Adrenal gland (tissue), 9 donors: ENCODE measurements at regions not wholly inside any gene's neighbourhood (a gene's known extent, or its start where the extent isn't known, plus 50 kb on each side); places are given as distances from the start of the nearest gene placed in this dataset.

Experiments used
- DNase-seq, 7 donors: peaks; one replicate each; pipeline ENCODE4 v3.0.0-alpha.2; 2019 to 2020
- H3K27ac ChIP-seq, 5 donors: fragments of 200-600 bp; sonication (generic) in 4 of 5; 1 replicate in 3 of 5; 2 replicates in 2 of 5; pipeline versions ENCODE4 v1.5.1 to v1.8.0; 2016 to 2020; ENCODE audit warnings: mild to moderate bottlenecking in 1 of 5
- H3K27me3 ChIP-seq: fragments of 200-600 bp; 2 replicates; pipeline ENCODE4 v1.8.0; 2021
- H3K36me3 ChIP-seq, 2 donors: fragments of 200-600 bp; replicated peaks in 1 of 2; 1 replicate in 1 of 2; 2 replicates in 1 of 2; pipeline versions ENCODE4 v1.5.1 to v1.8.0; 2018 to 2022
- H3K4me1 ChIP-seq, 2 donors: fragments of 200-600 bp; replicated peaks in 1 of 2; 1 replicate in 1 of 2; 2 replicates in 1 of 2; pipeline versions ENCODE4 v1.5.1 to v1.8.0; 2018 to 2021
- H3K4me3 ChIP-seq, 4 donors: fragments of 200-600 bp; sonication (generic) in 3 of 4; one replicate each; pipeline ENCODE4 v1.5.1; 2016 to 2018
- H3K9me3 ChIP-seq, 3 donors: fragments of 200-600 bp; sonication (generic) in 1 of 3; replicated peaks in 1 of 3; 1 replicate in 2 of 3; 2 replicates in 1 of 3; pipeline versions ENCODE4 v1.5.1 to v1.8.0; 2016 to 2021
- POLR2A ChIP-seq, 2 donors: fragments of 450-650 bp; IDR thresholded peaks; one replicate each; pipeline ENCODE4 v1.6.1; 2017; ENCODE audit warnings: antibody characterized with exemption in 2 of 2, mild to moderate bottlenecking in 2 of 2, moderate library complexity in 1 of 2
- WGBS, 4 donors: extraction: QIAGEN DNeasy Blood & Tissue Kit in 2 of 4; methylation state at CpG; one replicate each; pipeline versions ENCODE4 v1.1.5 to v1.1.7; 2013 to 2017; 5-methylcytosine and 5-hydroxymethylcytosine counted together
- intact Hi-C, 2 donors: fragments of 100-400 bp; cut with DNase I; formaldehyde crosslinking; loops; one replicate each; pipeline versions ENCODE4 v1.14.1 to v1.15.0; 2022 to 2023
- TF ChIP-seq, protein P1 (sequence below), 6 experiments: fragments of 450-650 bp in 4 of 6; fragments of 200-600 bp in 2 of 6; sonication (generic) in 1 of 6; IDR thresholded peaks; 1 replicate in 5 of 6; 2 replicates in 1 of 6; pipeline versions ENCODE4 v1.5.1 to v1.8.0; 2016 to 2021; ENCODE audit warnings: antibody characterized with exemption in 6 of 6, mild to moderate bottlenecking in 2 of 6, moderate library complexity in 1 of 6
- donor health status: healthy with polysubstance abuse.
- donor health status: Bipolar disorder and iron deficiency.
- donor health status: DM: yes; HTN: yes; CAD: no.
- donor health status: DM: no; HTN: no; CAD: no.
- donor health status: DM: no; HTN: no; CAD: no.

DNA sequence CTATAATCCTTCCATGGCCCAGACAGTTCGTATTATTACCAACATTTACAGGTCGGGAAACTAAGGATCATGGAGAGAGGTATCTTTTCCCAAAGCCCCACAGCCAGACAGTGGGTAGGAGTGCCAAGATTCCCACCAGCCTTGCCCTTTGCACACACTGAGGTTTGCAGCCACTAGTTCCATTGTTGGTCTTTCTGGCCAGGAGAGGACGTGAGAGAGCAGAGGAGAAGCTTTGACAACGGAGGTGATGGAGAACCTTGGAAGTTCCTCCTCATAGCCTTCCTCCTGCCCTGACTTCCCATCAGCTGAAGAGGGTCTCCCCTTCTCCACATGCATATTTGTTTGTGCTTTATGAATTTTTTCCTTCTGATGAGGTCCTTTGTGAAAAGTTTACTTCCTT, 50.5 kb upstream of the PLCL2 start:
- Histone ChIP-seq H3K9me3 (no peaks in the 10 kb centered on the region), H3K27me3 (no peaks in the 10 kb centered on the region), H3K4me3 (no peak overlapping the region), H3K4me1 (peaks cover 13 to 16% of the 10 kb centered on the region in 2 donors), H3K36me3 (no peaks in the 10 kb centered on the region), H3K27ac (no peak overlapping the region)
- no peak for TF ChIP-seq POLR2A (IDR thresholded peaks at IDR 0.05)
- TF ChIP-seq, protein P1, sequence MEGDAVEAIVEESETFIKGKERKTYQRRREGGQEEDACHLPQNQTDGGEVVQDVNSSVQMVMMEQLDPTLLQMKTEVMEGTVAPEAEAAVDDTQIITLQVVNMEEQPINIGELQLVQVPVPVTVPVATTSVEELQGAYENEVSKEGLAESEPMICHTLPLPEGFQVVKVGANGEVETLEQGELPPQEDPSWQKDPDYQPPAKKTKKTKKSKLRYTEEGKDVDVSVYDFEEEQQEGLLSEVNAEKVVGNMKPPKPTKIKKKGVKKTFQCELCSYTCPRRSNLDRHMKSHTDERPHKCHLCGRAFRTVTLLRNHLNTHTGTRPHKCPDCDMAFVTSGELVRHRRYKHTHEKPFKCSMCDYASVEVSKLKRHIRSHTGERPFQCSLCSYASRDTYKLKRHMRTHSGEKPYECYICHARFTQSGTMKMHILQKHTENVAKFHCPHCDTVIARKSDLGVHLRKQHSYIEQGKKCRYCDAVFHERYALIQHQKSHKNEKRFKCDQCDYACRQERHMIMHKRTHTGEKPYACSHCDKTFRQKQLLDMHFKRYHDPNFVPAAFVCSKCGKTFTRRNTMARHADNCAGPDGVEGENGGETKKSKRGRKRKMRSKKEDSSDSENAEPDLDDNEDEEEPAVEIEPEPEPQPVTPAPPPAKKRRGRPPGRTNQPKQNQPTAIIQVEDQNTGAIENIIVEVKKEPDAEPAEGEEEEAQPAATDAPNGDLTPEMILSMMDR (IDR thresholded peaks at IDR 0.05), result no peak
- 86 to 92% (median 90%) methylated on average over 4 of the region's 4 CpGs for WGBS, 4 donors
- intact Hi-C loops, result no loop called here
- DNase-seq, result no peak

DNA sequence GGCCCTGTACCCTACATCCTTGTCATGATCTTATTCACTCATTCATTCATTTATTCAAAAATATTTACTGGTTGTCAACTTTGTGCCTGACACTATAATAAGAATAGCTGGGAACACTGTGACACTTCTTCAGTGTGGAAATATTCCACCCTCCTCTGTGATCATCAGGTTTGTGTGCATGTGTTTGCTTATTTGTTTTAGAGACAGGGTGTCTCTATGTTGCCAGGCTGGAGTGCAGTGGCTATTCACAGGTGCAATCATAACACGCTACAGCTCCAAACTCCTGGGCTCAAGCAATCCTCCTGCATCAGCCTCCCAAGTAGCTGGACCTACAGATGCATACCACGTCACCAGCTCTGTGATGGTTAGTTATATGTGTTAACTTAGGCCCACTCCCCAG, 50.0 kb upstream of the PLCL2 start:
- Histone ChIP-seq H3K27me3 (no peaks in the 10 kb centered on the region), H3K9me3 (no peaks in the 10 kb centered on the region), H3K36me3 (no peaks in the 10 kb centered on the region), H3K4me3 (no peak overlapping the region), H3K27ac (no peak overlapping the region), H3K4me1 (peaks cover 13 to 16% of the 10 kb centered on the region in 2 donors)
- DNase-seq, result no peak
- TF ChIP-seq, protein P1 (IDR thresholded peaks at IDR 0.05), result no peak
- no peak for TF ChIP-seq POLR2A (IDR thresholded peaks at IDR 0.05)
- intact Hi-C loops, result no loop called here
- 94 to 100% (median 98%) methylated on average over 2 of the region's 2 CpGs for WGBS, 4 donors
